ENCODE measurements at regions not wholly inside any gene's neighbourhood (a gene's known extent, or its start where the extent isn't known, plus 50 kb on each side); places are given as distances from the start of the nearest gene placed in this dataset.

DNA sequence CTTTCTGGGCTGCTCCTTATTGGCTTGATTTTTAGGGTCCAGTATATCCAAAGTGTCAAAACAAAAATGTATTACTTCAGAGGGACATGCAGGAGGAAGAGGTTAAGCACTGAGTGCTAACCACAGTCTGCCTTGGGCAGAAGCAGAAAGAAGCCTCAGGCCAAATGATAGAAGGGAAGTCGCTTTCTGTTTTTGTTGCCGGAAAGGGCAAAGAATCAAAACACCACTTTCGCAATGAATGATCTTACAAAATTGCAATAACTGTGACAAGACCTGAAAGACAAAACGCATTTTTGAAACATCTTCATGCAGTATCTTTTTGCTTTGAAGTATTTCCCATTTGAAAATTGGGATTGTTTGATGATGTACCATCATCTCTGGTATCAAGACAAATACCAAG is 70.1 kb upstream of the PICALM start:
- no peak for TF ChIP-seq POLR2A (IDR thresholded peaks at IDR 0.05)
- peak in 1 of 3 donors; percentile 72 for TF ChIP-seq POLR2AphosphoS5 (IDR thresholded peaks at IDR 0.05)
- no peaks in the 10 kb centered on the region for H3K36me3 ChIP-seq
- 16 to 34% (median 26%) methylated on average over 4 of the region's 4 CpGs for WGBS, 5 donors
- peak overlapping the region in 1 of 8 donors; percentile 58 for H3K4me3 ChIP-seq
- H3K27me3 ChIP-seq (replicated peaks in 1 of 7): no peaks in the 10 kb centered on the region
- intact Hi-C loops (cut with DNase I; ENCODE audit: low total_unique reads): no loop called here
- peaks cover 9 to 94% (median 49%) of the 10 kb centered on the region in 6 donors for H3K4me1 ChIP-seq
- H3K27ac ChIP-seq: peak overlapping the region in 7 of 8 donors; percentile 75 to 92 (median 82)
- H3K9me3 ChIP-seq: no peaks in the 10 kb centered on the region
- no peak for DNase-seq

GRCh38 chr11:86136538-86136937 is 67.7 kb upstream of the PICALM start:
- intact Hi-C loops (cut with DNase I; ENCODE audit: low total_unique reads): no loop called here
- Histone ChIP-seq H3K27me3 (replicated peaks in 1 of 7) (no peaks in the 10 kb centered on the region), H3K4me1 (peaks cover 5 to 70% (median 43%) of the 10 kb centered on the region in 6 donors), H3K36me3 (no peaks in the 10 kb centered on the region), H3K27ac (peak overlapping the region in 5 of 8 donors; percentile 7 to 60 (median 28)), H3K4me3 (no peak overlapping the region), H3K9me3 (no peaks in the 10 kb centered on the region)
- DNase-seq: no peak
- TF ChIP-seq, protein P1, sequence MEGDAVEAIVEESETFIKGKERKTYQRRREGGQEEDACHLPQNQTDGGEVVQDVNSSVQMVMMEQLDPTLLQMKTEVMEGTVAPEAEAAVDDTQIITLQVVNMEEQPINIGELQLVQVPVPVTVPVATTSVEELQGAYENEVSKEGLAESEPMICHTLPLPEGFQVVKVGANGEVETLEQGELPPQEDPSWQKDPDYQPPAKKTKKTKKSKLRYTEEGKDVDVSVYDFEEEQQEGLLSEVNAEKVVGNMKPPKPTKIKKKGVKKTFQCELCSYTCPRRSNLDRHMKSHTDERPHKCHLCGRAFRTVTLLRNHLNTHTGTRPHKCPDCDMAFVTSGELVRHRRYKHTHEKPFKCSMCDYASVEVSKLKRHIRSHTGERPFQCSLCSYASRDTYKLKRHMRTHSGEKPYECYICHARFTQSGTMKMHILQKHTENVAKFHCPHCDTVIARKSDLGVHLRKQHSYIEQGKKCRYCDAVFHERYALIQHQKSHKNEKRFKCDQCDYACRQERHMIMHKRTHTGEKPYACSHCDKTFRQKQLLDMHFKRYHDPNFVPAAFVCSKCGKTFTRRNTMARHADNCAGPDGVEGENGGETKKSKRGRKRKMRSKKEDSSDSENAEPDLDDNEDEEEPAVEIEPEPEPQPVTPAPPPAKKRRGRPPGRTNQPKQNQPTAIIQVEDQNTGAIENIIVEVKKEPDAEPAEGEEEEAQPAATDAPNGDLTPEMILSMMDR (IDR thresholded peaks at IDR 0.05 in 8 of 11, conservative IDR thresholded peaks at IDR 0.05 in 3 of 11): no peak
- TF ChIP-seq POLR2AphosphoS5 (IDR thresholded peaks at IDR 0.05) (no peak), POLR2A (IDR thresholded peaks at IDR 0.05) (no peak)
- 44 to 78% (median 58%) methylated on average over 2 of the region's 2 CpGs for WGBS, 5 donors

- H3K4me3 ChIP-seq: peak overlapping the region in 1 of 8 donors; percentile 1
- H3K4me1 ChIP-seq: peaks cover 5 to 58% (median 36%) of the 10 kb centered on the region in 6 donors
- no peak for DNase-seq
- no peaks in the 10 kb centered on the region for H3K9me3 ChIP-seq
- peak overlapping the region in 3 of 8 donors; percentile 31 to 61 (median 60) for H3K27ac ChIP-seq
- TF ChIP-seq POLR2A (IDR thresholded peaks at IDR 0.05) (no peak), POLR2AphosphoS5 (IDR thresholded peaks at IDR 0.05) (no peak)
- TF ChIP-seq, protein P1 (IDR thresholded peaks at IDR 0.05 in 8 of 11, conservative IDR thresholded peaks at IDR 0.05 in 3 of 11): no peak
- WGBS, 5 donors: 82 to 100% (median 91%) methylated on average over 1 of the region's 1 CpG
- intact Hi-C loops (cut with DNase I; ENCODE audit: low total_unique reads): no loop called here
- H3K36me3 ChIP-seq: no peaks in the 10 kb centered on the region
- no peaks in the 10 kb centered on the region for H3K27me3 ChIP-seq (replicated peaks in 1 of 7)
These were observed 66.4 kb upstream of the PICALM start for GRCh38 chr11:86135319-86135714.

DNA sequence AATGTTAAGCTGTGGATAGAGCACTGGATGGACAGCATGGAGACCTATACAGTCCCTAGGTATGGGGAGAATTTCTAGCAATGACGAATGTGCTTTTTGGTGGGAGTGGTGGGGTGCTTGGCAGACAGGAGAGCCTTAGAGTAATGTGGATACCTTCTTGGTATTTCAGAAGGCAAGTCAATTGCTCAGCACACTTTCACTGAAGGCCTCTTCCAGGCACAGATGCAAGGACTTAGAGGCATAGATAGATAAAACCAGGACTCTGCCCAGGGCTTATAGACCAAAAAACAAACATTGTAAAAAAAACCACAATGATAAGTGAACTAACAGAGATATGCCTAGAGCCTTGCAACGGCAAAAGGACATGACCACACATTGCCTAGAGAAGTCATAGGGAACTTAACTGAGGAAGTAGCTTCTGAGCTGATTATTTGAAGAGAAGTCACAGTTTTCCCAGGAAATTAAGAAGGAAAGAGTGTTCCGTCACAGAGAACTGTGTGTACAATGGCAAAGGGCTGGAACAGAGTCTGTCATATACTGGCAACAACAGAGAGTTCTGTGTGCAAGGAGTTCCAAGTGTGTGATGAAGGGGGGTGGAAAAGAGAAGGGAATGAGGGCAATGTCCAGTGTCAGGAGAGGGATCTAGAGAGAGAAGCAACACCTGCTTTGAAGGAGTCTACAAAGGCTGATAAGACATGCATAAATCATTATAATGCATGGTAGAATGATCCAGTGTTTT is 65.9 kb upstream of the PICALM start:
- 51 to 68% (median 61%) methylated on average over 3 of the region's 3 CpGs for WGBS, 5 donors

More for the DNA sequence above, 65.9 kb upstream of the PICALM start:
- intact Hi-C loops (cut with DNase I; ENCODE audit: low total_unique reads): no loop called here
- DNase-seq: no peak
- no peaks in the 10 kb centered on the region for H3K9me3 ChIP-seq
- H3K4me1 ChIP-seq: peaks cover 5 to 52% (median 33%) of the 10 kb centered on the region in 6 donors
- peak overlapping the region in 4 of 8 donors; percentile 16 to 61 (median 46) for H3K27ac ChIP-seq
- peak overlapping the region in 1 of 8 donors; percentile 1 for H3K4me3 ChIP-seq
- no peak for TF ChIP-seq POLR2A (IDR thresholded peaks at IDR 0.05)
- TF ChIP-seq, protein P1 (IDR thresholded peaks at IDR 0.05 in 8 of 11, conservative IDR thresholded peaks at IDR 0.05 in 3 of 11): no peak
- TF ChIP-seq POLR2AphosphoS5 (IDR thresholded peaks at IDR 0.05): no peak
- H3K36me3 ChIP-seq: no peaks in the 10 kb centered on the region
- no peaks in the 10 kb centered on the region for H3K27me3 ChIP-seq (replicated peaks in 1 of 7)

Measured in spleen (tissue), 11 donors.